Right atrium auricular region (tissue), 2 donors: ENCODE measurements at regions not wholly inside any gene's neighbourhood (a gene's known extent, or its start where the extent isn't known, plus 50 kb on each side); places are given as distances from the start of the nearest gene placed in this dataset.

Experiments
- DNase-seq: peaks from one replicate; pipeline ENCODE4 v3.0.0-alpha.2; 2019; ENCODE audit warnings: low spot score
- H3K27ac ChIP-seq, 2 donors: fragments of 200-600 bp; sonication (generic); 1 replicate in 1 of 2; 2 replicates in 1 of 2; pipeline ENCODE4 v1.5.1; 2016 to 2019
- H3K27me3 ChIP-seq, 2 donors: fragments of 200-600 bp; sonication (generic); one replicate each; pipeline versions ENCODE4 v1.5.1 to v1.6.0; 2017 to 2019
- H3K36me3 ChIP-seq: fragments of 200-600 bp; sonication (generic); one replicate; pipeline ENCODE4 v1.5.1; 2016
- H3K4me1 ChIP-seq, 2 donors: fragments of 200-600 bp; sonication (generic); one replicate each; pipeline versions ENCODE4 v1.5.1 to v1.6.0; 2017 to 2019
- H3K4me3 ChIP-seq, 2 donors: fragments of 200-600 bp; sonication (generic); 1 replicate in 1 of 2; 2 replicates in 1 of 2; pipeline ENCODE4 v1.5.1; 2017 to 2019; ENCODE audit warnings: mild to moderate bottlenecking in 1 of 2, moderate library complexity in 1 of 2
- H3K9me3 ChIP-seq, 2 donors: fragments of 200-600 bp; sonication (generic); one replicate each; pipeline ENCODE4 v1.5.1; 2019
- CTCF ChIP-seq, 2 donors: fragments of 200-600 bp; sonication (generic); IDR thresholded peaks; one replicate each; pipeline ENCODE4 v1.5.1; 2019; ENCODE audit warnings: antibody characterized with exemption in 2 of 2

GRCh38 chr12:41784957-41785356 is 359.7 kb downstream of the GXYLT1 start:
- Histone ChIP-seq H3K27ac (no peak overlapping the region), H3K4me3 (no peak overlapping the region), H3K27me3 (no peaks in the 10 kb centered on the region), H3K9me3 (no peaks in the 10 kb centered on the region), H3K4me1 (no peaks in the 10 kb centered on the region), H3K36me3 (no peaks in the 10 kb centered on the region)
- DNase-seq, result no peak
- TF ChIP-seq CTCF (IDR thresholded peaks at IDR 0.05), result no peak

- no peak for TF ChIP-seq CTCF (IDR thresholded peaks at IDR 0.05)
- no peak for DNase-seq
- H3K27me3 ChIP-seq, result no peaks in the 10 kb centered on the region
- no peaks in the 10 kb centered on the region for H3K36me3 ChIP-seq
- H3K4me1 ChIP-seq, result no peaks in the 10 kb centered on the region
- H3K4me3 ChIP-seq, result no peak overlapping the region
- no peak overlapping the region for H3K27ac ChIP-seq
- H3K9me3 ChIP-seq, result no peaks in the 10 kb centered on the region
Measured at GRCh38 chr12:41778934-41779333, 365.7 kb downstream of the GXYLT1 start.

GRCh38 chr12:41777064-41777790 is 367.4 kb downstream of the GXYLT1 start:
- no peak for TF ChIP-seq CTCF (IDR thresholded peaks at IDR 0.05)
- H3K9me3 ChIP-seq, result no peaks in the 10 kb centered on the region
- DNase-seq, result no peak

GRCh38 chr12:41772478-41772877 is 372.2 kb downstream of the GXYLT1 start:
- H3K36me3 ChIP-seq, result no peaks in the 10 kb centered on the region
- no peak overlapping the region for H3K4me3 ChIP-seq
- H3K27me3 ChIP-seq, result no peaks in the 10 kb centered on the region
- H3K4me1 ChIP-seq, result no peaks in the 10 kb centered on the region
- no peaks in the 10 kb centered on the region for H3K9me3 ChIP-seq
- H3K27ac ChIP-seq, result no peak overlapping the region
- DNase-seq, result no peak
- TF ChIP-seq CTCF (IDR thresholded peaks at IDR 0.05), result no peak

More at GRCh38 chr12:41777064-41777790, 367.4 kb downstream of the GXYLT1 start:
- no peaks in the 10 kb centered on the region for H3K36me3 ChIP-seq
- H3K4me1 ChIP-seq, result no peaks in the 10 kb centered on the region
- no peak overlapping the region for H3K27ac ChIP-seq
- H3K27me3 ChIP-seq, result no peaks in the 10 kb centered on the region
- H3K4me3 ChIP-seq, result no peak overlapping the region

GRCh38 chr12:41769810-41770209 is 374.9 kb downstream of the GXYLT1 start:
- H3K27ac ChIP-seq, result no peak overlapping the region
- H3K4me3 ChIP-seq, result no peak overlapping the region
- no peak for TF ChIP-seq CTCF (IDR thresholded peaks at IDR 0.05)
- H3K27me3 ChIP-seq, result no peaks in the 10 kb centered on the region
- no peaks in the 10 kb centered on the region for H3K36me3 ChIP-seq
- no peaks in the 10 kb centered on the region for H3K4me1 ChIP-seq
- no peaks in the 10 kb centered on the region for H3K9me3 ChIP-seq
- no peak for DNase-seq

GRCh38 chr12:41768456-41768855 is 376.2 kb downstream of the GXYLT1 start:
- Histone ChIP-seq H3K36me3 (no peaks in the 10 kb centered on the region), H3K27me3 (no peaks in the 10 kb centered on the region), H3K4me1 (no peaks in the 10 kb centered on the region), H3K4me3 (no peak overlapping the region), H3K27ac (no peak overlapping the region), H3K9me3 (no peaks in the 10 kb centered on the region)
- no peak for DNase-seq
- TF ChIP-seq CTCF (IDR thresholded peaks at IDR 0.05), result no peak
